IPS DF 6.9 (cell line): ENCODE measurements at regions not wholly inside any gene's neighbourhood (a gene's known extent, or its start where the extent isn't known, plus 50 kb on each side); places are given as distances from the start of the nearest gene placed in this dataset.

ENCODE experiments used
- DNase-seq: peaks from one replicate; pipeline ENCODE4 v3.0.0-alpha.2; 2013; ENCODE audit warnings: low read depth, low spot score
- H3K27ac ChIP-seq: one replicate; pipeline ENCODE4 v1.5.1; 2013; ENCODE audit warnings: low read length, control low read depth
- H3K27me3 ChIP-seq: 2 replicates; pipeline ENCODE4 v1.6.1; 2013; ENCODE audit warnings: mild to moderate bottlenecking, low read length; ENCODE audit not compliant: control insufficient read depth, insufficient read depth
- H3K36me3 ChIP-seq: 2 replicates; pipeline ENCODE4 v1.6.1; 2013; ENCODE audit warnings: low read length; ENCODE audit not compliant: control insufficient read depth, insufficient read depth
- H3K4me1 ChIP-seq: 2 replicates; pipeline ENCODE4 v1.6.1; 2013; ENCODE audit warnings: low read length; ENCODE audit not compliant: control insufficient read depth, insufficient read depth
- H3K4me3 ChIP-seq: 2 replicates; pipeline ENCODE4 v1.5.1; 2013; ENCODE audit warnings: mild to moderate bottlenecking, low read length
- H3K9me3 ChIP-seq: 2 replicates; pipeline ENCODE4 v1.6.1; 2013; ENCODE audit warnings: low read length, inconsistent platforms; ENCODE audit not compliant: control insufficient read depth, insufficient read depth
- WGBS: extraction: QIAGEN DNeasy Blood & Tissue Kit; methylation state at CpG from one replicate; pipeline ENCODE4 v1.1.7; 2013; ENCODE audit warnings: mixed read lengths, missing lambda C conversion rate; ENCODE audit not compliant: insufficient read length, insufficient coverage; 5-methylcytosine and 5-hydroxymethylcytosine counted together

GRCh38 chr19:33898062-33898677 lies 101.5 kb downstream of the KCTD15 start:
- Histone ChIP-seq H3K36me3 (no peaks in the 10 kb centered on the region), H3K27ac (no peak overlapping the region), H3K27me3 (no peaks in the 10 kb centered on the region), H3K9me3 (no peaks in the 10 kb centered on the region), H3K4me3 (no peak overlapping the region), H3K4me1 (no peaks in the 10 kb centered on the region)
- no peak for DNase-seq

GRCh38 chr19:33900817-33901216 lies 104.1 kb downstream of the KCTD15 start:
- no peak overlapping the region for H3K27ac ChIP-seq
- H3K4me3 ChIP-seq = no peak overlapping the region
- H3K27me3 ChIP-seq = no peaks in the 10 kb centered on the region
- H3K36me3 ChIP-seq = no peaks in the 10 kb centered on the region
- no CpG with 5 or more reads among the region's 3 CpGs for WGBS
- no peaks in the 10 kb centered on the region for H3K4me1 ChIP-seq
- H3K9me3 ChIP-seq = no peaks in the 10 kb centered on the region
- DNase-seq = no peak

- H3K27me3 ChIP-seq = no peaks in the 10 kb centered on the region
- no peak overlapping the region for H3K4me3 ChIP-seq
- no peak for DNase-seq
- H3K4me1 ChIP-seq = no peaks in the 10 kb centered on the region
- no peaks in the 10 kb centered on the region for H3K9me3 ChIP-seq
- H3K36me3 ChIP-seq = no peaks in the 10 kb centered on the region
- no peak overlapping the region for H3K27ac ChIP-seq
- 100% methylated on average over 1 of the region's 3 CpGs for WGBS
Measured at GRCh38 chr19:33902395-33902794, 105.7 kb downstream of the KCTD15 start.

- H3K36me3 ChIP-seq = no peaks in the 10 kb centered on the region
- no peak for DNase-seq
- no peaks in the 10 kb centered on the region for H3K9me3 ChIP-seq
- 0 out of 2 replicates have a peak, but pooled peaks cover 2% of the 10 kb centered on the region for H3K4me1 ChIP-seq
- H3K4me3 ChIP-seq = no peak overlapping the region
- no peaks in the 10 kb centered on the region for H3K27me3 ChIP-seq
- WGBS = no CpG with 5 or more reads among the region's 22 CpGs
- no peak overlapping the region for H3K27ac ChIP-seq
Measured at GRCh38 chr19:33902802-33903488, 106.3 kb downstream of the KCTD15 start.

- 0 out of 2 replicates have a peak, but pooled peaks cover 2% of the 10 kb centered on the region for H3K4me1 ChIP-seq
- no peaks in the 10 kb centered on the region for H3K9me3 ChIP-seq
- H3K27ac ChIP-seq = no peak overlapping the region
- no peaks in the 10 kb centered on the region for H3K27me3 ChIP-seq
- no peak for DNase-seq
- WGBS = no CpG with 5 or more reads among the region's 9 CpGs
- no peaks in the 10 kb centered on the region for H3K36me3 ChIP-seq
- H3K4me3 ChIP-seq = no peak overlapping the region
Measured at GRCh38 chr19:33903489-33903850, 106.8 kb downstream of the KCTD15 start.

- no CpG with 5 or more reads among the region's 7 CpGs for WGBS
- no peaks in the 10 kb centered on the region for H3K36me3 ChIP-seq
- H3K4me3 ChIP-seq = no peak overlapping the region
- 0 out of 2 replicates have a peak, but pooled peaks cover 2% of the 10 kb centered on the region for H3K4me1 ChIP-seq
- no peaks in the 10 kb centered on the region for H3K27me3 ChIP-seq
- no peaks in the 10 kb centered on the region for H3K9me3 ChIP-seq
- DNase-seq = no peak
- no peak overlapping the region for H3K27ac ChIP-seq
Measured at GRCh38 chr19:33904681-33905080, 108.0 kb downstream of the KCTD15 start.

- no CpG with 5 or more reads among the region's 26 CpGs for WGBS
- 0 out of 2 replicates have a peak, but pooled peaks cover 2% of the 10 kb centered on the region for H3K4me1 ChIP-seq
- no peak for DNase-seq
- H3K9me3 ChIP-seq = no peaks in the 10 kb centered on the region
- H3K27me3 ChIP-seq = no peaks in the 10 kb centered on the region
- H3K4me3 ChIP-seq = peak overlapping the region; percentile 54; the same call in 1 of the 2 replicates
- H3K27ac ChIP-seq = no peak overlapping the region
- H3K36me3 ChIP-seq = no peaks in the 10 kb centered on the region
Measured at GRCh38 chr19:33905473-33905936, 108.8 kb downstream of the KCTD15 start.

GRCh38 chr19:33905937-33906577 lies 109.4 kb downstream of the KCTD15 start:
- Histone ChIP-seq H3K27ac (no peak overlapping the region), H3K36me3 (no peaks in the 10 kb centered on the region), H3K9me3 (no peaks in the 10 kb centered on the region), H3K4me3 (peak overlapping the region; percentile 57; the same call in 1 of the 2 replicates), H3K27me3 (no peaks in the 10 kb centered on the region), H3K4me1 (0 out of 2 replicates have a peak, but pooled peaks cover 2% of the 10 kb centered on the region)
- no peak for DNase-seq
- no CpG with 5 or more reads among the region's 60 CpGs for WGBS

- Histone ChIP-seq H3K27ac (no peak overlapping the region), H3K27me3 (no peaks in the 10 kb centered on the region), H3K9me3 (no peaks in the 10 kb centered on the region), H3K36me3 (no peaks in the 10 kb centered on the region), H3K4me3 (peak overlapping the region; percentile 57; the same call in 1 of the 2 replicates), H3K4me1 (0 out of 2 replicates have a peak, but pooled peaks cover 2% of the 10 kb centered on the region)
- DNase-seq = no peak
- no CpG with 5 or more reads among the region's 59 CpGs for WGBS
Measured at GRCh38 chr19:33906578-33907335, 110.1 kb downstream of the KCTD15 start.

- no CpG with 5 or more reads among the region's 7 CpGs for WGBS
- H3K9me3 ChIP-seq = no peaks in the 10 kb centered on the region
- H3K27ac ChIP-seq = no peak overlapping the region
- 0 out of 2 replicates have a peak, but pooled peaks cover 2% of the 10 kb centered on the region for H3K4me1 ChIP-seq
- no peaks in the 10 kb centered on the region for H3K27me3 ChIP-seq
- H3K4me3 ChIP-seq = no peak overlapping the region
- no peaks in the 10 kb centered on the region for H3K36me3 ChIP-seq
- DNase-seq = no peak
Measured at GRCh38 chr19:33910922-33911321, 114.3 kb downstream of the KCTD15 start.
